ENCODE measurements at regions not wholly inside any gene's neighbourhood (a gene's known extent, or its start where the extent isn't known, plus 50 kb on each side); places are given as distances from the start of the nearest gene placed in this dataset.

DNA sequence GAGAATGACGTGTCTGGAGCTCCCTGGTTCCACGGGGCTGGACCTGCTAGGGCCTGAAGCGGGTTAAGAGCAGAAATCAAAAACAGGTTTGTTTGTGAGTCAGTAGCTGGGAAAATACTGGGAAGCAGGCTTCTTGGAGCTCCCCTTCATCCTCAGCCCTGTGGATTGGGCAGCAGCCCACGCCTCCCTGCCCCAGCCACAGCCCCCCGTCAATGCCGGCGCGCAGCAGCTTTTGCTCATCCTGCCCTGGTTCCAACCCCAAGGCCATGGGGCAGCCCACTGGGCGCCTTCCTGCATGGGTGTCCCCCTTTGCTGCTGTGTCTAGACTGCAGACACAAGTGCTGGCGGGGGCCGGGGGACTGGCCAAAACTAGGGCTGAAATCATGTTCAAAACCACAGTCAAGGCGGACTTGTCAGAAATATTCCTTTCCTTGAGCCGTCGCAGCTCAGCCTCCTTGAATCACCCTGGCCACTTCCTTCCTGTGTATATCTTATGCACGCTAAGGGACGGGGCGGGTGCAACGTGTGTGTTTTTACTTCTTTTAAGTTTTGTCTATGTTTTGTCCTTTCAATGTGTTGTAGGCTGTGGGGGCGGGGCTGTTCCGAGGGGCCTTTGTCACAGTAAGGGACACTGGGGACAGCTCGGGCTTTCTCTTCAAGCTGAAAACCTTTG lies 108.1 kb downstream of the KLF13 start (continued):
- TF ChIP-seq ZNF687 (IDR thresholded peaks at IDR 0.05) (0 out of 2 replicates have a peak, but pooled peaks have one; percentile 29), ELK1 (IDR thresholded peaks at IDR 0.05; ENCODE audit: low read depth, low read length) (no peak; the same call in 1 of the 2 replicates), CBX5 (IDR thresholded peaks at IDR 0.05; ENCODE audit: low read depth) (no peak), SREBF1 (IDR thresholded peaks at IDR 0.05; ENCODE audit: low read length) (no peak), MAX (IDR thresholded peaks at IDR 0.05; ENCODE audit: low read depth, low read length) (0 out of 2 replicates have a peak, but pooled peaks have one; percentile 47), DPF2 (IDR thresholded peaks at IDR 0.05) (no peak; the same call in 1 of the 2 replicates), CREB1 (IDR thresholded peaks at IDR 0.05; ENCODE audit: low read depth) (peak; percentile 33), YBX1 (IDR thresholded peaks at IDR 0.05) (no peak), RB1 (IDR thresholded peaks at IDR 0.05; ENCODE audit: borderline replicate concordance) (no peak), HSF1 (IDR thresholded peaks at IDR 0.05; ENCODE audit: low read depth, low read length) (no peak), LARP7 (IDR thresholded peaks at IDR 0.05) (no peak), ZNF592 (IDR thresholded peaks at IDR 0.05) (no peak), TAF1 (IDR thresholded peaks at IDR 0.05; ENCODE audit: borderline replicate concordance, low read depth, low read length) (peak; percentile 55; the same call in 1 of the 2 replicates), IKZF1 (conservative IDR thresholded peaks at IDR 0.05) (no peak; the same call in 1 of the 2 replicates)
- TF ChIP-seq, protein P1, sequence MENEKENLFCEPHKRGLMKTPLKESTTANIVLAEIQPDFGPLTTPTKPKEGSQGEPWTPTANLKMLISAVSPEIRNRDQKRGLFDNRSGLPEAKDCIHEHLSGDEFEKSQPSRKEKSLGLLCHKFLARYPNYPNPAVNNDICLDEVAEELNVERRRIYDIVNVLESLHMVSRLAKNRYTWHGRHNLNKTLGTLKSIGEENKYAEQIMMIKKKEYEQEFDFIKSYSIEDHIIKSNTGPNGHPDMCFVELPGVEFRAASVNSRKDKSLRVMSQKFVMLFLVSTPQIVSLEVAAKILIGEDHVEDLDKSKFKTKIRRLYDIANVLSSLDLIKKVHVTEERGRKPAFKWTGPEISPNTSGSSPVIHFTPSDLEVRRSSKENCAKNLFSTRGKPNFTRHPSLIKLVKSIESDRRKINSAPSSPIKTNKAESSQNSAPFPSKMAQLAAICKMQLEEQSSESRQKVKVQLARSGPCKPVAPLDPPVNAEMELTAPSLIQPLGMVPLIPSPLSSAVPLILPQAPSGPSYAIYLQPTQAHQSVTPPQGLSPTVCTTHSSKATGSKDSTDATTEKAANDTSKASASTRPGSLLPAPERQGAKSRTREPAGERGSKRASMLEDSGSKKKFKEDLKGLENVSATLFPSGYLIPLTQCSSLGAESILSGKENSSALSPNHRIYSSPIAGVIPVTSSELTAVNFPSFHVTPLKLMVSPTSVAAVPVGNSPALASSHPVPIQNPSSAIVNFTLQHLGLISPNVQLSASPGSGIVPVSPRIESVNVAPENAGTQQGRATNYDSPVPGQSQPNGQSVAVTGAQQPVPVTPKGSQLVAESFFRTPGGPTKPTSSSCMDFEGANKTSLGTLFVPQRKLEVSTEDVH (IDR thresholded peaks at IDR 0.05; ENCODE audit: low read depth, partially characterized antibody), result no peak

Data from GM12878 (cell line).